GM23338 (cell line): ENCODE measurements at regions not wholly inside any gene's neighbourhood (a gene's known extent, or its start where the extent isn't known, plus 50 kb on each side); places are given as distances from the start of the nearest gene placed in this dataset.

Experiments used
- ATAC-seq: fragments of 200-7000 bp; cut with Tn5 transposase; 3 replicates; pipeline ENCODE4 v1.9.1; 2020
- DNase-seq: peaks from one replicate; pipeline ENCODE4 v3.0.0-alpha.2; 2015; ENCODE audit warnings: low spot score
- H2AFZ ChIP-seq: fragments of 200-600 bp; sonication (generic); 2 replicates; pipeline ENCODE4 v1.8.0; 2016; ENCODE audit warnings: antibody characterized with exemption, mild to moderate bottlenecking, moderate library complexity
- H3F3A ChIP-seq: fragments of 200-600 bp; sonication (generic); replicated peaks from 2 replicates; pipeline ENCODE4 v1.8.0; 2017; ENCODE audit warnings: antibody characterized with exemption, mixed run types, low read depth
- H3K27ac ChIP-seq: fragments of 200-600 bp; sonication (generic); 2 replicates; pipeline ENCODE4 v1.6.1; 2016; ENCODE audit warnings: low read depth
- H3K27me3 ChIP-seq: fragments of 200-600 bp; sonication (generic); 2 replicates; pipeline ENCODE4 v1.8.0; 2016; ENCODE audit warnings: mild to moderate bottlenecking, mixed run types, moderate library complexity; ENCODE audit not compliant: insufficient read depth
- H3K36me3 ChIP-seq: fragments of 200-600 bp; sonication (generic); 2 replicates; pipeline ENCODE4 v1.8.0; 2016; ENCODE audit warnings: mild to moderate bottlenecking; ENCODE audit not compliant: insufficient read depth
- H3K4me1 ChIP-seq: fragments of 200-600 bp; sonication (generic); 2 replicates; pipeline ENCODE4 v1.8.0; 2016; ENCODE audit warnings: mild to moderate bottlenecking, moderate library complexity; ENCODE audit not compliant: insufficient read depth
- H3K4me2 ChIP-seq: fragments of 200-600 bp; sonication (generic); 2 replicates; pipeline ENCODE4 v1.7.1; 2017; ENCODE audit warnings: mixed run types
- H3K4me3 ChIP-seq: fragments of 200-600 bp; sonication (generic); 2 replicates; pipeline ENCODE4 v1.6.1; 2016; ENCODE audit warnings: mixed run types
- H3K79me2 ChIP-seq: fragments of 200-600 bp; sonication (generic); replicated peaks from 2 replicates; pipeline ENCODE4 v1.8.0; 2017; ENCODE audit warnings: mild to moderate bottlenecking; ENCODE audit not compliant: insufficient read depth
- H3K9me2 ChIP-seq: fragments of 200-600 bp; sonication (generic); 2 replicates; pipeline ENCODE4 v1.8.0; 2017; ENCODE audit not compliant: insufficient read depth
- H4K20me1 ChIP-seq: fragments of 200-600 bp; sonication (generic); replicated peaks from 2 replicates; pipeline ENCODE4 v1.8.0; 2017; ENCODE audit warnings: mild to moderate bottlenecking; ENCODE audit not compliant: insufficient read depth
- H3K27ac Mint-ChIP-seq: 2 replicates; pipeline ENCODE4 v1.8.0; 2020; ENCODE audit warnings: inconsistent platforms, mild to moderate bottlenecking, moderate library complexity, mixed read lengths
- H3K27me3 Mint-ChIP-seq: 3 replicates; pipeline ENCODE4 v1.8.0; 2022; ENCODE audit warnings: low read depth, mild to moderate bottlenecking, moderate library complexity, mixed read lengths, inconsistent platforms; ENCODE audit not compliant: insufficient read depth, poor library complexity
- H3K36me3 Mint-ChIP-seq: 3 replicates; pipeline ENCODE4 v1.8.0; 2021; ENCODE audit warnings: low read depth, mild to moderate bottlenecking, inconsistent platforms, moderate library complexity, mixed read lengths
- H3K4me1 Mint-ChIP-seq: 3 replicates; pipeline ENCODE4 v1.8.0; 2020; ENCODE audit warnings: mild to moderate bottlenecking, inconsistent platforms, mixed read lengths
- H3K4me3 Mint-ChIP-seq: 3 replicates; pipeline ENCODE4 v1.8.0; 2021; ENCODE audit warnings: moderate library complexity, mild to moderate bottlenecking, inconsistent platforms, mixed read lengths
- H3K9me3 Mint-ChIP-seq: 3 replicates; pipeline ENCODE4 v1.8.0; 2020; ENCODE audit warnings: moderate library complexity, mild to moderate bottlenecking, inconsistent platforms, mixed read lengths
- CREB1 ChIP-seq: fragments of 250-450 bp; sonication (Bioruptor Pico); IDR thresholded peaks from 2 replicates; pipeline ENCODE4 v1.5.0; 2020; ENCODE audit warnings: low read depth, mild to moderate bottlenecking, moderate library complexity
- CTCF ChIP-seq, 2 experiments: fragments of 200-600 bp in 1 of 2; sonication (generic) in 1 of 2; conservative IDR thresholded peaks; 2 replicates each; pipeline versions ENCODE4 v1.5.1 to v1.6.1; 2016 to 2017; ENCODE audit warnings: antibody characterized with exemption in 2 of 2, low read depth in 2 of 2, mild to moderate bottlenecking in 2 of 2, moderate library complexity in 1 of 2
- ETS1 ChIP-seq: IDR thresholded peaks from 2 replicates; pipeline ENCODE4 v1.6.1; 2016; ENCODE audit warnings: antibody characterized with exemption
- EZH2 ChIP-seq: fragments of 200-600 bp; sonication (generic); IDR thresholded peaks from one replicate; pipeline ENCODE4 v1.8.0; 2017; ENCODE audit warnings: antibody characterized with exemption, mild to moderate bottlenecking, low read depth; ENCODE audit not compliant: unreplicated experiment
- EZH2phosphoT487 ChIP-seq: fragments of 200-600 bp; sonication (generic); IDR thresholded peaks from one replicate; pipeline ENCODE4 v1.8.1; 2018; ENCODE audit warnings: antibody characterized with exemption; ENCODE audit not compliant: unreplicated experiment
- JUNB ChIP-seq: IDR thresholded peaks from one replicate; pipeline ENCODE4 v1.6.1; 2016; ENCODE audit warnings: antibody characterized with exemption; ENCODE audit not compliant: unreplicated experiment
- NANOG ChIP-seq: IDR thresholded peaks from 2 replicates; pipeline ENCODE4 v1.6.1; 2016; ENCODE audit warnings: antibody characterized with exemption, borderline replicate concordance
- POLR2AphosphoS5 ChIP-seq: IDR thresholded peaks from 2 replicates; pipeline ENCODE4 v1.6.1; 2016; ENCODE audit warnings: antibody characterized with exemption, low read depth
- REST ChIP-seq: IDR thresholded peaks from one replicate; pipeline ENCODE4 v1.6.1; 2018; ENCODE audit warnings: antibody characterized with exemption; ENCODE audit not compliant: unreplicated experiment
- STAT1 ChIP-seq: IDR thresholded peaks from one replicate; pipeline ENCODE4 v1.6.1; 2016; ENCODE audit warnings: antibody characterized with exemption; ENCODE audit not compliant: unreplicated experiment
- ZNF114 ChIP-seq: fragments of 250-450 bp; sonication (Bioruptor Pico); IDR thresholded peaks from 2 replicates; pipeline ENCODE4 v1.5.0; 2020; ENCODE audit warnings: mild to moderate bottlenecking, moderate library complexity
- ZNF331 ChIP-seq: fragments of 250-450 bp; sonication (Bioruptor Pico); IDR thresholded peaks from 2 replicates; pipeline ENCODE4 v1.5.0; 2020; ENCODE audit warnings: low read depth, mild to moderate bottlenecking, moderate library complexity
- ZNF462 ChIP-seq: fragments of 250-450 bp; sonication (Bioruptor Pico); IDR thresholded peaks from 2 replicates; pipeline ENCODE4 v1.5.0; 2020; ENCODE audit warnings: mild to moderate bottlenecking, moderate library complexity

- TF ChIP-seq JUNB (no peak), STAT1 (no peak), EZH2 (no peak), CTCF (conservative IDR thresholded peaks at IDR 0.05; ENCODE audit: low read depth in 2 of 2) (no peak), ETS1 (no peak), ZNF462 (CRISPR knock-in tag) (no peak), EZH2phosphoT487 (no peak), REST (no peak), CREB1 (CRISPR knock-in tag) (no peak), ZNF114 (CRISPR knock-in tag) (no peak), NANOG (no peak), POLR2AphosphoS5 (no peak), ZNF331 (no peak)
- H3K27me3 ChIP-seq = no peaks in the 10 kb centered on the region
- Mint-ChIP-seq H3K27ac (no peak overlapping the region), H3K9me3 (no peaks in the 10 kb centered on the region), H3K4me3 (no peak overlapping the region), H3K4me1 (peaks cover 6% of the 10 kb centered on the region; the same call in 2 of the 3 replicates), H3K36me3 (no peaks in the 10 kb centered on the region), H3K27me3 (no peaks in the 10 kb centered on the region)
- H3K4me1 ChIP-seq = no peaks in the 10 kb centered on the region
- H2AFZ ChIP-seq = no peak overlapping the region
- H4K20me1 ChIP-seq = no peaks in the 10 kb centered on the region
- H3K27ac ChIP-seq = no peak overlapping the region
- no peak overlapping the region for H3K4me3 ChIP-seq
- DNase-seq (no peak), ATAC-seq (no peak)
- no peak overlapping the region for H3K4me2 ChIP-seq
- H3K9me2 ChIP-seq = peaks cover 3% of the 10 kb centered on the region; the same call in 1 of the 2 replicates
- no peaks in the 10 kb centered on the region for H3F3A ChIP-seq
- H3K36me3 ChIP-seq = no peaks in the 10 kb centered on the region
- no peaks in the 10 kb centered on the region for H3K79me2 ChIP-seq
Observed at GRCh38 chr1:80064524-80064923, 1058.0 kb upstream of the ADGRL4 start.
